ENCODE measurements at regions not wholly inside any gene's neighbourhood (a gene's known extent, or its start where the extent isn't known, plus 50 kb on each side); places are given as distances from the start of the nearest gene placed in this dataset.
A peak's percentile ranks its signal among the peaks of the same experiment; 100 is the strongest.
"Not testable (repeated sequence)": the region's sequence is repeated elsewhere in the genome, so short reads cannot be mapped to it uniquely, and the experiment has no call there.

GRCh38 chr15:69602921-69603320 lies 150.3 kb downstream of the RPLP1 start:
- no peak for DNase-seq (ENCODE audit: low spot score)

GRCh38 chr15:69603369-69604071 lies 150.9 kb downstream of the RPLP1 start:
- DNase-seq (ENCODE audit: low spot score) = no peak

- no peak for DNase-seq (ENCODE audit: low spot score)
These were observed 151.4 kb downstream of the RPLP1 start for GRCh38 chr15:69604072-69604411.

GRCh38 chr15:69606144-69606543 lies 153.5 kb downstream of the RPLP1 start:
- no peak for DNase-seq (ENCODE audit: low spot score)

GRCh38 chr15:69606921-69607500 lies 154.4 kb downstream of the RPLP1 start:
- no peak for DNase-seq (ENCODE audit: low spot score)

- DNase-seq (ENCODE audit: low spot score) = no peak
These were observed 156.0 kb downstream of the RPLP1 start for GRCh38 chr15:69608661-69609060.

- DNase-seq (ENCODE audit: low spot score) = no peak
These were observed 156.6 kb downstream of the RPLP1 start for GRCh38 chr15:69609176-69609575.

GRCh38 chr15:69609776-69610175 lies 157.2 kb downstream of the RPLP1 start:
- no peak for DNase-seq (ENCODE audit: low spot score)

- DNase-seq (ENCODE audit: low spot score) = no peak
These were observed 157.7 kb downstream of the RPLP1 start for GRCh38 chr15:69610277-69610676.

- DNase-seq (ENCODE audit: low spot score) = no peak
These were observed 158.2 kb downstream of the RPLP1 start for GRCh38 chr15:69610858-69611257.

- DNase-seq (ENCODE audit: low spot score) = no peak
These were observed 159.5 kb downstream of the RPLP1 start for GRCh38 chr15:69612112-69612511.

- DNase-seq (ENCODE audit: low spot score) = no peak
These were observed 160.6 kb downstream of the RPLP1 start for GRCh38 chr15:69613182-69613581.

GRCh38 chr15:69613988-69614387 lies 161.4 kb downstream of the RPLP1 start:
- DNase-seq (ENCODE audit: low spot score) = no peak

- DNase-seq (ENCODE audit: low spot score) = no peak
These were observed 163.1 kb downstream of the RPLP1 start for GRCh38 chr15:69615736-69616135.

GRCh38 chr15:69616558-69616957 lies 163.9 kb downstream of the RPLP1 start:
- no peak for DNase-seq (ENCODE audit: low spot score)

- not testable (repeated sequence) for DNase-seq (ENCODE audit: low spot score)
These were observed 164.5 kb downstream of the RPLP1 start for GRCh38 chr15:69617144-69617543.

- DNase-seq (ENCODE audit: low spot score) = peak; percentile 25
These were observed 171.0 kb downstream of the RPLP1 start for GRCh38 chr15:69623392-69624154.

GRCh38 chr15:69624155-69624520 lies 171.5 kb downstream of the RPLP1 start:
- DNase-seq (ENCODE audit: low spot score) = peak; percentile 5

GRCh38 chr15:69624816-69625215 lies 172.2 kb downstream of the RPLP1 start:
- DNase-seq (ENCODE audit: low spot score) = peak; percentile 9

- no peak for DNase-seq (ENCODE audit: low spot score)
These were observed 172.7 kb downstream of the RPLP1 start for GRCh38 chr15:69625328-69625727.

- DNase-seq (ENCODE audit: low spot score) = peak; percentile 15
These were observed 173.8 kb downstream of the RPLP1 start for GRCh38 chr15:69626095-69627066.

GRCh38 chr15:69627548-69628158 lies 175.0 kb downstream of the RPLP1 start:
- peak; percentile 27 for DNase-seq (ENCODE audit: low spot score)

Measured in ecto neural progenitor cell (in vitro differentiated cells).